AG09319 (cell line): ENCODE measurements at regions not wholly inside any gene's neighbourhood (a gene's known extent, or its start where the extent isn't known, plus 50 kb on each side); places are given as distances from the start of the nearest gene placed in this dataset.

ENCODE experiments used
- DNase-seq: peaks from one replicate; pipeline ENCODE4 v3.0.0-alpha.2; 2010; ENCODE audit warnings: low read depth; ENCODE audit errors: extremely low read depth
- CTCF ChIP-seq: IDR thresholded peaks from 2 replicates; pipeline ENCODE4 v1.5.1; 2011; ENCODE audit warnings: low read depth, mild to moderate bottlenecking, inconsistent platforms, low read length, moderate library complexity

GRCh38 chr3:107428051-107428858 is 51.0 kb downstream of the CCDC54 start:
- no peak for TF ChIP-seq CTCF
- no peak for DNase-seq

GRCh38 chr3:107429320-107430181 is 52.3 kb downstream of the CCDC54 start:
- DNase-seq = peak; percentile 75
- peak; percentile 87 for TF ChIP-seq CTCF

GRCh38 chr3:107430214-107430995 is 53.2 kb downstream of the CCDC54 start:
- no peak for DNase-seq

GRCh38 chr3:107430996-107431245 is 53.7 kb downstream of the CCDC54 start:
- no peak for DNase-seq
- TF ChIP-seq CTCF = no peak

More at GRCh38 chr3:107430214-107430995, 53.2 kb downstream of the CCDC54 start:
- TF ChIP-seq CTCF = no peak

GRCh38 chr3:107431246-107432012 is 54.2 kb downstream of the CCDC54 start:
- no peak for DNase-seq
- TF ChIP-seq CTCF = no peak

GRCh38 chr3:107432013-107432515 is 54.8 kb downstream of the CCDC54 start:
- no peak for DNase-seq
- TF ChIP-seq CTCF = no peak
